DND-41 (cell line): ENCODE measurements at regions not wholly inside any gene's neighbourhood (a gene's known extent, or its start where the extent isn't known, plus 50 kb on each side); places are given as distances from the start of the nearest gene placed in this dataset.

Experiments used
- CTCF ChIP-seq: IDR thresholded peaks from 2 replicates; pipeline ENCODE4 v1.5.1; 2012; ENCODE audit warnings: borderline replicate concordance, low read length, moderate library complexity, mild to moderate bottlenecking; ENCODE audit not compliant: poor library complexity, severe bottlenecking; ENCODE audit errors: extremely low read depth
- EZH2 ChIP-seq: IDR thresholded peaks from 3 replicates; pipeline ENCODE4 v1.6.1; 2012; ENCODE audit warnings: borderline replicate concordance, low read depth, mild to moderate bottlenecking, moderate library complexity, low read length, inconsistent platforms; ENCODE audit not compliant: severe bottlenecking

GRCh38 chr1:165080253-165080896 lies 276.1 kb downstream of the LMX1A start:
- no peak for TF ChIP-seq CTCF
- TF ChIP-seq EZH2: no peak
